ENCODE measurements at regions not wholly inside any gene's neighbourhood (a gene's known extent, or its start where the extent isn't known, plus 50 kb on each side); places are given as distances from the start of the nearest gene placed in this dataset.

DNA sequence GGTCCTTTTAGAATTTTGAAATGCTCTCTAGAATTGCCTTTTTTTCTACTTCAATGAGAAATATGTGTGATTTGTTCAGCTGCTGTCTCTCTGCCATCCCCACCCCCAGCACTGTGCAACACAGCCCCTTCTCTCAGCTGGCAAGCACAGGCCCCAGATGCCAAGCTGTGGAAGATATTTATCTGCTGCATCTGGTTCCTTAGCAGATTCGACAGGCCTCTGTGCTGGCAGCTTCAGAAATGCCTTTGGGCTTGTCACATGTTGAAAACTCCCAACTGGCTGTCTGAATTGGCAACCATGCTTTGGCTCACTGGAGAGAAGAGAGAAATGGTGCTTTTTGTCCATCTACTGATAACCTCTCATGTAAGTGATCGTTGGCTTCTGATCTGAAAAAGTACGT lies 206.7 kb upstream of the C1orf87 start:
- H3K27ac ChIP-seq (ENCODE audit: control insufficient read depth, insufficient read depth, low read length): no peak overlapping the region
- H2AFZ ChIP-seq (ENCODE audit: control insufficient read depth, low read length): no peak overlapping the region
- dilution Hi-C loops (cut with MboI; ENCODE audit: extremely low pct_ligation_motif_present, low sequenced_read_pairs): no loop called here

DNA sequence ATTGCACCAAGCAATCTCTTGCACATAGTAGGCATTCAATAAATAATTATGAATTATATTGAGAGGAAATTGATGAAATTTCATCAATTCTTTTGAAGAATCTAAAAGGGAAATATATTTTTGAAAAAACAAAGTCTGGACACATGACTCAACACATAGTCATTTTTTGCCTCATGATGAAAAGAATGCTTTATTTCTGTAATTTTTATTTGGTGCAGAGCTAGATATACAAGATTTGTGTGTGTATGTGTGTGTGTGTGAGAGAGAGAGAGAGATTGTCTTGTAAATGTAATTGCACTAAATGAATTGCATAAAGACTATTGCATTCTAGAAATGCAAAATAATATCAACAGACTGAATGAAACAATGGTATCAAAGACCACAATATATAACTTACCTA lies 206.2 kb upstream of the C1orf87 start:
- no peaks in the 10 kb centered on the region for H4K20me1 ChIP-seq (ENCODE audit: control insufficient read depth, extremely low read depth, insufficient read depth, low read length)
- FAIRE-seq (no peak), DNase-seq (ENCODE audit: low read depth, low spot score) (no peak)
- H3K4me3 ChIP-seq (ENCODE audit: control insufficient read depth in 2 of 3, extremely low read depth in 1 of 3, insufficient read depth in 2 of 3, low read depth in 1 of 3, low read length in 3 of 3): no peak overlapping the region
- no peaks in the 10 kb centered on the region for H3K9me3 ChIP-seq (ENCODE audit: control insufficient read depth, low read depth, low read length)
- no peak overlapping the region for H3K4me2 ChIP-seq (ENCODE audit: control insufficient read depth, extremely low read depth, insufficient read depth, low read depth, low read length)
- H3K79me2 ChIP-seq (ENCODE audit: control insufficient read depth, insufficient read depth, low read length): no peaks in the 10 kb centered on the region
- H3K9me1 ChIP-seq (ENCODE audit: control insufficient read depth, extremely low read depth, insufficient read depth, low read length): no peaks in the 10 kb centered on the region
- H3K36me3 ChIP-seq (ENCODE audit: control insufficient read depth in 2 of 2, extremely low read depth in 1 of 2, insufficient read depth in 2 of 2, low read length in 2 of 2): no peaks in the 10 kb centered on the region
- no peak overlapping the region for H2AFZ ChIP-seq (ENCODE audit: control insufficient read depth, low read length)
- H3K27me3 ChIP-seq (ENCODE audit: control insufficient read depth, extremely low read depth, insufficient read depth, low read length): no peaks in the 10 kb centered on the region
- TF ChIP-seq EZH2 (IDR thresholded peaks at IDR 0.05; ENCODE audit: low read length): no peak
- TF ChIP-seq, protein P1, sequence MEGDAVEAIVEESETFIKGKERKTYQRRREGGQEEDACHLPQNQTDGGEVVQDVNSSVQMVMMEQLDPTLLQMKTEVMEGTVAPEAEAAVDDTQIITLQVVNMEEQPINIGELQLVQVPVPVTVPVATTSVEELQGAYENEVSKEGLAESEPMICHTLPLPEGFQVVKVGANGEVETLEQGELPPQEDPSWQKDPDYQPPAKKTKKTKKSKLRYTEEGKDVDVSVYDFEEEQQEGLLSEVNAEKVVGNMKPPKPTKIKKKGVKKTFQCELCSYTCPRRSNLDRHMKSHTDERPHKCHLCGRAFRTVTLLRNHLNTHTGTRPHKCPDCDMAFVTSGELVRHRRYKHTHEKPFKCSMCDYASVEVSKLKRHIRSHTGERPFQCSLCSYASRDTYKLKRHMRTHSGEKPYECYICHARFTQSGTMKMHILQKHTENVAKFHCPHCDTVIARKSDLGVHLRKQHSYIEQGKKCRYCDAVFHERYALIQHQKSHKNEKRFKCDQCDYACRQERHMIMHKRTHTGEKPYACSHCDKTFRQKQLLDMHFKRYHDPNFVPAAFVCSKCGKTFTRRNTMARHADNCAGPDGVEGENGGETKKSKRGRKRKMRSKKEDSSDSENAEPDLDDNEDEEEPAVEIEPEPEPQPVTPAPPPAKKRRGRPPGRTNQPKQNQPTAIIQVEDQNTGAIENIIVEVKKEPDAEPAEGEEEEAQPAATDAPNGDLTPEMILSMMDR (optimal IDR thresholded peaks at IDR 0.05 in 1 of 3, IDR thresholded peaks at IDR 0.05 in 1 of 3, conservative IDR thresholded peaks at IDR 0.05 in 1 of 3; ENCODE audit: extremely low read depth in 1 of 3, insufficient read depth in 2 of 3, low read length in 3 of 3): no peak
- peaks cover 19% of the 10 kb centered on the region for H3K4me1 ChIP-seq (ENCODE audit: control insufficient read depth, extremely low read depth, insufficient read depth, low read length)
- H3K9ac ChIP-seq (ENCODE audit: control insufficient read depth, extremely low read depth, insufficient read depth, low read length): no peak overlapping the region
- dilution Hi-C loops (cut with MboI; ENCODE audit: extremely low pct_ligation_motif_present, low sequenced_read_pairs): no loop called here
- no peak overlapping the region for H3K27ac ChIP-seq (ENCODE audit: control insufficient read depth, insufficient read depth, low read length)

More for the DNA sequence above, 206.7 kb upstream of the C1orf87 start:
- H3K9me3 ChIP-seq (ENCODE audit: control insufficient read depth, low read depth, low read length): no peaks in the 10 kb centered on the region
- peaks cover 19% of the 10 kb centered on the region for H3K4me1 ChIP-seq (ENCODE audit: control insufficient read depth, extremely low read depth, insufficient read depth, low read length)
- no peak overlapping the region for H3K4me3 ChIP-seq (ENCODE audit: control insufficient read depth in 2 of 3, extremely low read depth in 1 of 3, insufficient read depth in 2 of 3, low read depth in 1 of 3, low read length in 3 of 3)
- H3K79me2 ChIP-seq (ENCODE audit: control insufficient read depth, insufficient read depth, low read length): no peaks in the 10 kb centered on the region
- no peaks in the 10 kb centered on the region for H3K27me3 ChIP-seq (ENCODE audit: control insufficient read depth, extremely low read depth, insufficient read depth, low read length)
- no peak for FAIRE-seq
- no peak for TF ChIP-seq EZH2 (IDR thresholded peaks at IDR 0.05; ENCODE audit: low read length)
- TF ChIP-seq, protein P1 (optimal IDR thresholded peaks at IDR 0.05 in 1 of 3, IDR thresholded peaks at IDR 0.05 in 1 of 3, conservative IDR thresholded peaks at IDR 0.05 in 1 of 3; ENCODE audit: extremely low read depth in 1 of 3, insufficient read depth in 2 of 3, low read length in 3 of 3): no peak
- no peak overlapping the region for H3K4me2 ChIP-seq (ENCODE audit: control insufficient read depth, extremely low read depth, insufficient read depth, low read depth, low read length)
- no peak for DNase-seq (ENCODE audit: low read depth, low spot score)
- no peak overlapping the region for H3K9ac ChIP-seq (ENCODE audit: control insufficient read depth, extremely low read depth, insufficient read depth, low read length)
- H3K9me1 ChIP-seq (ENCODE audit: control insufficient read depth, extremely low read depth, insufficient read depth, low read length): no peaks in the 10 kb centered on the region
- H3K36me3 ChIP-seq (ENCODE audit: control insufficient read depth in 2 of 2, extremely low read depth in 1 of 2, insufficient read depth in 2 of 2, low read length in 2 of 2): no peaks in the 10 kb centered on the region
- H4K20me1 ChIP-seq (ENCODE audit: control insufficient read depth, extremely low read depth, insufficient read depth, low read length): no peaks in the 10 kb centered on the region

Measured in keratinocyte (primary cell).